ENCODE measurements at regions not wholly inside any gene's neighbourhood (a gene's known extent, or its start where the extent isn't known, plus 50 kb on each side); places are given as distances from the start of the nearest gene placed in this dataset.

GRCh38 chr1:87478231-87478630 lies 149.6 kb downstream of the LMO4 start:
- TF ChIP-seq CTCF (IDR thresholded peaks at IDR 0.05) (peak in 6 of 12 donors; percentile 10 to 51 (median 32)), POLR2A (IDR thresholded peaks at IDR 0.05) (no peak)
